Ishikawa (cell line): ENCODE measurements at regions not wholly inside any gene's neighbourhood (a gene's known extent, or its start where the extent isn't known, plus 50 kb on each side); places are given as distances from the start of the nearest gene placed in this dataset.

ENCODE experiments used
- CEBPB ChIP-seq: IDR thresholded peaks from 2 replicates; pipeline ENCODE4 v1.6.1; 2012
- CREB1 ChIP-seq: IDR thresholded peaks from 2 replicates; pipeline ENCODE4 v1.6.1; 2012; ENCODE audit warnings: low read depth
- EGR1 ChIP-seq: IDR thresholded peaks from 2 replicates; pipeline ENCODE4 v1.6.1; 2012
- RAD21 ChIP-seq: IDR thresholded peaks from 2 replicates; pipeline ENCODE4 v1.6.1; 2012; ENCODE audit warnings: low read depth
- TAF1 ChIP-seq: IDR thresholded peaks from 2 replicates; pipeline ENCODE4 v1.6.1; 2012; ENCODE audit warnings: low read depth, mild to moderate bottlenecking
- TCF12 ChIP-seq: IDR thresholded peaks from 2 replicates; pipeline ENCODE4 v1.6.1; 2012; ENCODE audit warnings: low read depth
- TEAD4 ChIP-seq: IDR thresholded peaks from 2 replicates; pipeline ENCODE4 v1.6.1; 2012
- YY1 ChIP-seq: IDR thresholded peaks from 2 replicates; pipeline ENCODE4 v1.6.1; 2012; ENCODE audit warnings: low read depth
- TF ChIP-seq, protein P1 (sequence below): IDR thresholded peaks from 2 replicates; pipeline ENCODE4 v1.6.1; 2012; ENCODE audit warnings: low read depth, mild to moderate bottlenecking
- TF ChIP-seq, protein P2 (sequence below): IDR thresholded peaks from 2 replicates; pipeline ENCODE4 v1.6.1; 2012
- TF ChIP-seq, protein P3 (sequence below): IDR thresholded peaks from 2 replicates; pipeline ENCODE4 v1.6.1; 2012

GRCh38 chr5:174895360-174895759 lies 171.0 kb downstream of the MSX2 start:
- TF ChIP-seq RAD21 (no peak), TEAD4 (no peak), EGR1 (no peak), TCF12 (no peak), TAF1 (no peak), CEBPB (no peak), YY1 (no peak), CREB1 (no peak)
- TF ChIP-seq, protein P1, sequence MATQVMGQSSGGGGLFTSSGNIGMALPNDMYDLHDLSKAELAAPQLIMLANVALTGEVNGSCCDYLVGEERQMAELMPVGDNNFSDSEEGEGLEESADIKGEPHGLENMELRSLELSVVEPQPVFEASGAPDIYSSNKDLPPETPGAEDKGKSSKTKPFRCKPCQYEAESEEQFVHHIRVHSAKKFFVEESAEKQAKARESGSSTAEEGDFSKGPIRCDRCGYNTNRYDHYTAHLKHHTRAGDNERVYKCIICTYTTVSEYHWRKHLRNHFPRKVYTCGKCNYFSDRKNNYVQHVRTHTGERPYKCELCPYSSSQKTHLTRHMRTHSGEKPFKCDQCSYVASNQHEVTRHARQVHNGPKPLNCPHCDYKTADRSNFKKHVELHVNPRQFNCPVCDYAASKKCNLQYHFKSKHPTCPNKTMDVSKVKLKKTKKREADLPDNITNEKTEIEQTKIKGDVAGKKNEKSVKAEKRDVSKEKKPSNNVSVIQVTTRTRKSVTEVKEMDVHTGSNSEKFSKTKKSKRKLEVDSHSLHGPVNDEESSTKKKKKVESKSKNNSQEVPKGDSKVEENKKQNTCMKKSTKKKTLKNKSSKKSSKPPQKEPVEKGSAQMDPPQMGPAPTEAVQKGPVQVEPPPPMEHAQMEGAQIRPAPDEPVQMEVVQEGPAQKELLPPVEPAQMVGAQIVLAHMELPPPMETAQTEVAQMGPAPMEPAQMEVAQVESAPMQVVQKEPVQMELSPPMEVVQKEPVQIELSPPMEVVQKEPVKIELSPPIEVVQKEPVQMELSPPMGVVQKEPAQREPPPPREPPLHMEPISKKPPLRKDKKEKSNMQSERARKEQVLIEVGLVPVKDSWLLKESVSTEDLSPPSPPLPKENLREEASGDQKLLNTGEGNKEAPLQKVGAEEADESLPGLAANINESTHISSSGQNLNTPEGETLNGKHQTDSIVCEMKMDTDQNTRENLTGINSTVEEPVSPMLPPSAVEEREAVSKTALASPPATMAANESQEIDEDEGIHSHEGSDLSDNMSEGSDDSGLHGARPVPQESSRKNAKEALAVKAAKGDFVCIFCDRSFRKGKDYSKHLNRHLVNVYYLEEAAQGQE: no peak
- TF ChIP-seq, protein P2, sequence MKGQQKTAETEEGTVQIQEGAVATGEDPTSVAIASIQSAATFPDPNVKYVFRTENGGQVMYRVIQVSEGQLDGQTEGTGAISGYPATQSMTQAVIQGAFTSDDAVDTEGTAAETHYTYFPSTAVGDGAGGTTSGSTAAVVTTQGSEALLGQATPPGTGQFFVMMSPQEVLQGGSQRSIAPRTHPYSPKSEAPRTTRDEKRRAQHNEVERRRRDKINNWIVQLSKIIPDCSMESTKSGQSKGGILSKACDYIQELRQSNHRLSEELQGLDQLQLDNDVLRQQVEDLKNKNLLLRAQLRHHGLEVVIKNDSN: no peak
- TF ChIP-seq, protein P3, sequence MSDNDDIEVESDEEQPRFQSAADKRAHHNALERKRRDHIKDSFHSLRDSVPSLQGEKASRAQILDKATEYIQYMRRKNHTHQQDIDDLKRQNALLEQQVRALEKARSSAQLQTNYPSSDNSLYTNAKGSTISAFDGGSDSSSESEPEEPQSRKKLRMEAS: no peak
